Esophagus (tissue), 2 donors: ENCODE measurements at regions not wholly inside any gene's neighbourhood (a gene's known extent, or its start where the extent isn't known, plus 50 kb on each side); places are given as distances from the start of the nearest gene placed in this dataset.
A peak's percentile ranks its signal among the peaks of the same experiment; 100 is the strongest.
"Not testable (repeated sequence)": the region's sequence is repeated elsewhere in the genome, so short reads cannot be mapped to it uniquely, and the experiment has no call there.

Source experiments
- H3K27ac ChIP-seq, 2 donors: one replicate each; pipeline ENCODE4 v1.5.1; 2013; ENCODE audit warnings: low read depth in 2 of 2, mild to moderate bottlenecking in 2 of 2, inconsistent platforms in 1 of 2, low read length in 1 of 2, moderate library complexity in 1 of 2
- H3K27me3 ChIP-seq, 2 donors: one replicate each; pipeline ENCODE4 v1.6.1; 2013; ENCODE audit warnings: low read length in 2 of 2, control low read depth in 1 of 2, mild to moderate bottlenecking in 1 of 2; ENCODE audit not compliant: insufficient read depth in 2 of 2, control insufficient read depth in 1 of 2
- H3K36me3 ChIP-seq, 2 donors: one replicate each; pipeline ENCODE4 v1.6.1; 2013; ENCODE audit warnings: low read length in 1 of 2; ENCODE audit not compliant: control insufficient read depth in 2 of 2, insufficient read depth in 2 of 2
- H3K4me1 ChIP-seq, 2 donors: one replicate each; pipeline ENCODE4 v1.6.1; 2013; ENCODE audit warnings: low read length in 1 of 2; ENCODE audit not compliant: control insufficient read depth in 2 of 2, insufficient read depth in 2 of 2
- H3K4me3 ChIP-seq, 2 donors: one replicate each; pipeline ENCODE4 v1.5.1; 2013; ENCODE audit warnings: low read length in 2 of 2, mild to moderate bottlenecking in 2 of 2, low read depth in 1 of 2, moderate library complexity in 1 of 2
- H3K9me3 ChIP-seq, 2 donors: one replicate each; pipeline ENCODE4 v1.6.1; 2013; ENCODE audit warnings: mild to moderate bottlenecking in 2 of 2, low read depth in 1 of 2, low read length in 1 of 2, moderate library complexity in 1 of 2; ENCODE audit not compliant: control insufficient read depth in 2 of 2, insufficient read depth in 1 of 2
- WGBS, 2 donors: extraction: QIAGEN DNeasy Blood & Tissue Kit; methylation state at CpG; one replicate each; pipeline ENCODE4 v1.1.7; 2013; 5-methylcytosine and 5-hydroxymethylcytosine counted together
- donor health status: healthy with polysubstance abuse.
- donor health status: Bipolar disorder and iron deficiency.

- H3K4me3 ChIP-seq: no peak overlapping the region
- WGBS, 2 donors: 96 to 97% methylated on average over 1 of the region's 1 CpG
These were observed 147.3 kb downstream of the ARL4A start for GRCh38 chr7:12834782-12835181.

DNA sequence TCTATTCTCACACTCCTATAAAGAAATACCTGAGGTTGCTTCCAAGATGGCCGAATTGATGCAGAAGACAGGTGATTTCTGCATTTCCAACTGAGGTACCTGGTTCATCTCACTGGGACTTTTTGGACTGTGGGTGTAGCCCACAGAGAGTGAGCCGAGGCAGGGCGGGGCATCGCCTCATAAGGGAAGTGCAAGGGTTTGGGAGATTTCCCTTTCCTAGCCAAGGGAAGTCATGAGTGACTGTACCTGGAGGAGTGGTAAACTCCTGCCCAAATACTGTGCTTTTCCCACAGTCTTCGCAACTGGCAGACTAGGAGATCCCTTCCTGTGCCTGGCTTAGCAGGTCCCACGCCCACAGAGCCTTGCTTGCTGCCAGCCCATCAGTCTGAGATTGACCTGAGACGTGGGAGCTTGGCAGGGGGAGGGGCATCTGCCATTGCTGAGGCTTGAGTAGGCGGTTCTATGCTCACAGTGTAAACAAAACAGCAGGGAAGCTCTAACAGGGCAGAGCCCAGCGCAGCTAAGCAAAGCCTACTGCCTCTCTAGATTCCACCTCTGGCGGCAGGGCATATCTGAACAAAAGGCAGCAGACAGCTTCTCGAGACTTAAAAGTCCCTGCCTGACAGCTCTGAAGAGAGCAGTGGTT is 152.2 kb downstream of the ARL4A start:
- Histone ChIP-seq H3K27me3 (no peaks in the 10 kb centered on the region), H3K36me3 (no peaks in the 10 kb centered on the region), H3K9me3 (no peaks in the 10 kb centered on the region), H3K4me1 (no peaks in the 10 kb centered on the region), H3K27ac (peak overlapping the region; percentile 57 to 83), H3K4me3 (no peak overlapping the region)
- WGBS, 2 donors: 66 to 70% methylated on average over 11 of the region's 11 CpGs

More at GRCh38 chr7:12834782-12835181, 147.3 kb downstream of the ARL4A start:
- Histone ChIP-seq H3K27ac (no peak overlapping the region), H3K9me3 (no peaks in the 10 kb centered on the region), H3K27me3 (no peaks in the 10 kb centered on the region), H3K36me3 (no peaks in the 10 kb centered on the region), H3K4me1 (no peaks in the 10 kb centered on the region)

- H3K4me1 ChIP-seq, H3K9me3 ChIP-seq, H3K36me3 ChIP-seq, H3K27me3 ChIP-seq, H3K4me3 ChIP-seq, H3K27ac ChIP-seq: not testable (repeated sequence)
These were observed 157.3 kb downstream of the ARL4A start for GRCh38 chr7:12844732-12845131.

GRCh38 chr7:12847001-12847400 is 159.6 kb downstream of the ARL4A start:
- Histone ChIP-seq H3K4me3 (no peak overlapping the region), H3K27ac (no peak overlapping the region), H3K4me1 (no peaks in the 10 kb centered on the region), H3K9me3 (peaks cover 4 to 7% of the 10 kb centered on the region in 2 donors), H3K27me3 (no peaks in the 10 kb centered on the region), H3K36me3 (no peaks in the 10 kb centered on the region)
- 89 to 96% methylated on average over 1 of the region's 1 CpG for WGBS, 2 donors

DNA sequence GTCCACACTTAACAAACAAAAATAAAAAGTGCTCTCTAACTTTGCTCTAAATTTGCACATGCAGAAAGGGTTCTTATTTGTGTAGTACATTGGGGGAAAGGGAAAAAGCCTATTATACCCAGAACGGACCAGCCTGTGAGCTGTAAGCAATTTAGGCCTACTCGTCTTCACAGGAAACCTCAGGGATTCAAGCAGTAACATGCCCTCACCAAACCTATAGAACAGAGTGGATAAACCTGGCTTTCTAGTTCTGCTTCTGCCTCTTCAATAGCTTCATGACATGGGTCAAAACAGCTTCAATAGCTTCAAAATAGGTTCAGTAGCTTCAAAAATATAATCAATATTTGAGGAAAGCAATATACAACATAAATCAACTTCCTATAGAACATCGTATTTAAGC is 163.7 kb downstream of the ARL4A start:
- peaks cover 4 to 6% of the 10 kb centered on the region in 2 donors for H3K9me3 ChIP-seq
- H3K36me3 ChIP-seq: no peaks in the 10 kb centered on the region
- H3K27me3 ChIP-seq: no peaks in the 10 kb centered on the region
- H3K27ac ChIP-seq: peak overlapping the region; percentile 40 to 67
- WGBS, 2 donors: 62 to 63% methylated on average over 3 of the region's 3 CpGs
- H3K4me1 ChIP-seq: no peaks in the 10 kb centered on the region
- H3K4me3 ChIP-seq: no peak overlapping the region

DNA sequence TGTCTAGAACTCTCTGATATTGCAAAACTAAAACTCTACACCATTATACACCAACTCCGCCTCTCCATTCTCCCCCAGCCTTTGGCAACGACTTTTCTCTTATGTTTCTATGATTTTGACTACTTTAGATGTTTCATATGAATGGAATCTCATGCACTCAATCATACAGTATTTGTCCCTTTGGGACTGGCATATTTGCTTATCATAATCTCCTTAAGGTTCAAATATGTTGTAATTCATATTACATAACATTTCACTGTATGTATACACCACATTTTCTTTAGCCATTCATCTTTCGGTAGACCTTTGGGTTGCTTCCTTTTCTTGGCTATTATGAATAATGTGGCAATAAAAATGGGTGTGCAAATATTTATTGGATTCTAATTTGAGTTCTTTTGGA is 164.4 kb downstream of the ARL4A start:
- Histone ChIP-seq H3K36me3 (no peaks in the 10 kb centered on the region), H3K9me3 (peaks cover 0 to under 1% of the 10 kb centered on the region in 2 donors), H3K4me1 (no peaks in the 10 kb centered on the region), H3K27me3 (no peaks in the 10 kb centered on the region), H3K4me3 (no peak overlapping the region), H3K27ac (no peak overlapping the region)
- WGBS, 2 donors: 74 to 83% methylated on average over 3 of the region's 3 CpGs

DNA sequence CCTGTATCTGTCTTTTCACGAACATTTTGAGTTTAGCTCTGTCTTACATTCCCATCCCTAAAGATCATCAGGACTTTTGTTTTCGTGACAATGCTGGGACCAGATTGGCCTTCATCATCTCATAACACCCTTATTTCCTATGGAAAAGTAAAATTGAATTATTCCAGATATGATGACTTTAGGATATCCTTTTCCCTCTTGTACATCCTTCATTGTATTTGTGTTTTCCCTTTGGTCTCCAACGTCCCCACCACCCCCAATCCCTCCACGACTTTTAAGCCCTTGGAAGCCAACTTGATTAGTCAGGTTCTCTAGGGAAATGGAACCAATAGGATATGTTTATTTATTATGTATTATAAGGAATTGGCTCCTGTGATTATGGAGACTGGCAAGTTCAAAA is 167.6 kb downstream of the ARL4A start:
- Histone ChIP-seq H3K27ac (no peak overlapping the region), H3K27me3 (no peaks in the 10 kb centered on the region), H3K9me3 (no peaks in the 10 kb centered on the region), H3K4me3 (no peak overlapping the region), H3K4me1 (no peaks in the 10 kb centered on the region), H3K36me3 (no peaks in the 10 kb centered on the region)
- WGBS, 2 donors: 71 to 76% methylated on average over 4 of the region's 4 CpGs

- WGBS, 2 donors: 66 to 80% methylated on average over 2 of the region's 2 CpGs
These were observed 172.3 kb downstream of the ARL4A start for GRCh38 chr7:12859761-12860160.

GRCh38 chr7:12861070-12861469 is 173.6 kb downstream of the ARL4A start:
- Histone ChIP-seq H3K27ac (no peak overlapping the region), H3K9me3 (no peaks in the 10 kb centered on the region), H3K4me1 (peaks cover 0 to 15% of the 10 kb centered on the region in 2 donors), H3K36me3 (no peaks in the 10 kb centered on the region), H3K4me3 (no peak overlapping the region), H3K27me3 (no peaks in the 10 kb centered on the region)
- 37 to 41% methylated on average over 3 of the region's 3 CpGs for WGBS, 2 donors

More at GRCh38 chr7:12859761-12860160, 172.3 kb downstream of the ARL4A start:
- Histone ChIP-seq H3K27ac (no peak overlapping the region), H3K36me3 (no peaks in the 10 kb centered on the region), H3K9me3 (no peaks in the 10 kb centered on the region), H3K4me1 (peaks cover 0 to 9% of the 10 kb centered on the region in 2 donors), H3K27me3 (no peaks in the 10 kb centered on the region), H3K4me3 (no peak overlapping the region)

DNA sequence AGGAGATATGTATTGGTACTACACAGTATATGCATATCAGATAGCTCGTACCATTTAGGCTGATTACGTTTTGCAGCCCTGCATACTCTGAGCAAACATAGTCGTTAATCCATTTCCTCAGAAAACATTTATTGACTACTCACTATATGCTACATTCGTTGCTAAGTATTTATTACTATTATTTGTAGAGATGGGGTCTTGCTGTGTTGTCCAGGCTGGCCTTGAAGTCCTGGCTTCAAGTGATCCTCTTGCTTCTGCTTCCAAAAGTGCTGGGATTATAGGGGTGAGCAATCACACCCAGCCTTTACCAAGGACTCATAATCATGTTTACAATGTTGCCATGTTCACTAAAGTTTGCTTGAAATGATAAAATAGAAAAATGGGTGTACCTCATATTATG is 174.7 kb downstream of the ARL4A start:
- no peaks in the 10 kb centered on the region for H3K36me3 ChIP-seq
- no peak overlapping the region for H3K27ac ChIP-seq
- H3K4me3 ChIP-seq: no peak overlapping the region
- H3K4me1 ChIP-seq: peaks cover 0 to 15% of the 10 kb centered on the region in 2 donors
- H3K27me3 ChIP-seq: no peaks in the 10 kb centered on the region
- 68 to 83% methylated on average over 4 of the region's 4 CpGs for WGBS, 2 donors
- no peaks in the 10 kb centered on the region for H3K9me3 ChIP-seq
